HFF-Myc (cell line): ENCODE measurements at regions not wholly inside any gene's neighbourhood (a gene's known extent, or its start where the extent isn't known, plus 50 kb on each side); places are given as distances from the start of the nearest gene placed in this dataset.

Experiments
- DNase-seq: peaks from one replicate; pipeline ENCODE4 v3.0.0-alpha.2; 2011; ENCODE audit warnings: low read depth; ENCODE audit errors: extremely low read depth
- H3K4me3 ChIP-seq: replicated peaks from 2 replicates; pipeline ENCODE4 v1.5.1; 2011; ENCODE audit warnings: low read depth, mild to moderate bottlenecking, control low read depth, low read length
- TF ChIP-seq, protein P1 (sequence below): IDR thresholded peaks from 2 replicates; pipeline ENCODE4 v1.5.1; 2012; ENCODE audit warnings: mild to moderate bottlenecking, low read depth, low read length, control low read depth; ENCODE audit errors: missing control alignments

DNA sequence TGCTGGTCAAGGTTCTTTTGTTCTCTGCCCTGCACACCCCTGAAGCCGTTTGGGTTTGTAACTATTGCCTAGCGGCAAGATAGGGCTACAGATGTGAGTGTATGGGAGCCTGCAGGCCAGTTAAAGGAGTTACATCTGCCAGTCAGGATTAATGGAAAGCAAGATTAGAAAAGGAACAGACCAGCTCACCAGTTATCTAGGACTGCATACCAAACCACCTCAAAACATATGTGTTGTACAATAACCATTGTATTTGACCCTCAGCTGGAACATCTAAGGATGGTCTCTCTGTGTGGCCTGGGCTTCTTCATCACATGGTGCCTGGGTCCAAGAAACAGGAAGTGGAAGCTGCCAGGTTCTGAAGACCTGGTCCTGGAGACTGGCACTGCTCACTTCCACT is 52.5 kb upstream of the FBXO28 start:
- no peak overlapping the region for H3K4me3 ChIP-seq
- DNase-seq = no peak
- TF ChIP-seq, protein P1, sequence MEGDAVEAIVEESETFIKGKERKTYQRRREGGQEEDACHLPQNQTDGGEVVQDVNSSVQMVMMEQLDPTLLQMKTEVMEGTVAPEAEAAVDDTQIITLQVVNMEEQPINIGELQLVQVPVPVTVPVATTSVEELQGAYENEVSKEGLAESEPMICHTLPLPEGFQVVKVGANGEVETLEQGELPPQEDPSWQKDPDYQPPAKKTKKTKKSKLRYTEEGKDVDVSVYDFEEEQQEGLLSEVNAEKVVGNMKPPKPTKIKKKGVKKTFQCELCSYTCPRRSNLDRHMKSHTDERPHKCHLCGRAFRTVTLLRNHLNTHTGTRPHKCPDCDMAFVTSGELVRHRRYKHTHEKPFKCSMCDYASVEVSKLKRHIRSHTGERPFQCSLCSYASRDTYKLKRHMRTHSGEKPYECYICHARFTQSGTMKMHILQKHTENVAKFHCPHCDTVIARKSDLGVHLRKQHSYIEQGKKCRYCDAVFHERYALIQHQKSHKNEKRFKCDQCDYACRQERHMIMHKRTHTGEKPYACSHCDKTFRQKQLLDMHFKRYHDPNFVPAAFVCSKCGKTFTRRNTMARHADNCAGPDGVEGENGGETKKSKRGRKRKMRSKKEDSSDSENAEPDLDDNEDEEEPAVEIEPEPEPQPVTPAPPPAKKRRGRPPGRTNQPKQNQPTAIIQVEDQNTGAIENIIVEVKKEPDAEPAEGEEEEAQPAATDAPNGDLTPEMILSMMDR = no peak

DNA sequence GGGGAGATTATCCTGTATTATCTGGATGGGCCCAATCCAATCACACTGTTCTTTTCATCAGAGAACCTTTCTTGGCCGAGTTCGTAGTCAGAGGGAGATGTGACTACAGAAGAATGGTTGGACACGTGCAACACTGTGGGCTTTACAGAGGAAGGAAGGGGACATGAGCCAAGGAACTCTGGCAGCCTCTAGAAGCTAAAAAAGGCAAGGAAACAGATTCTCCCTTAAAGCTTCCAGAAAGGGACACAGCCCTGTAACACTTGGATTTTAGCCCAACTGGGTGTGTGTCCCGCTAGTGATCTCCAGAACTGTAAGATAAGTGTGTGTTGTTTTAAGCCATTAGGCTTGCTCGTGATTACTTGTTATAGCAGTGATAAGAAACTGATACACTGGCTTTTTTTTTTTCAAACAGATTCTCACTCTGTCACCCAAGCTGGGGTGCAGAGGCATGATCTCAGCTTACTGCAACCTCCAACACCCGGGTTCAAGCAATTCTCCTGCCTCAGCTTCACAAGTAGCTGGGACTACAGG is 53.9 kb upstream of the FBXO28 start:
- TF ChIP-seq, protein P1 = no peak
- DNase-seq = no peak
- H3K4me3 ChIP-seq = no peak overlapping the region

DNA sequence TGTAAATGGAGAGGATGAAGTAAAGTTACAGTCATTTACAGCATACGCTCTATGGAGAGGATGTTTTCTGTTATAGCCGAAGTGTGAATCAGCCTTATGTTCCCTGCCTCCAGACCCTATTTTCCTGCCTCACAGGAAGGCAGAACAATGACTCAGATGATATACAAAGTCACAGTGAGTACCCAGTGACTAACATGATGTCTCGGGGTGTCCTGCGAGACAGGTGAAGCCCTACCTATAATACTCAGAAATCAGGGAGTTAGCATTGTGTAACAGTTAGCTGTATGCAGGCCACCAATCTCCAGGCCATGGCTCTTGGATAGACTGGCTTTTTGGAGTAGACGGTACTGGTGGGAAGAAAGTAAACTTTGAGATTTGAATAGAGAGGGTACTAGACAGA is 55.6 kb upstream of the FBXO28 start:
- DNase-seq = no peak
- no peak overlapping the region for H3K4me3 ChIP-seq
- TF ChIP-seq, protein P1 = no peak

DNA sequence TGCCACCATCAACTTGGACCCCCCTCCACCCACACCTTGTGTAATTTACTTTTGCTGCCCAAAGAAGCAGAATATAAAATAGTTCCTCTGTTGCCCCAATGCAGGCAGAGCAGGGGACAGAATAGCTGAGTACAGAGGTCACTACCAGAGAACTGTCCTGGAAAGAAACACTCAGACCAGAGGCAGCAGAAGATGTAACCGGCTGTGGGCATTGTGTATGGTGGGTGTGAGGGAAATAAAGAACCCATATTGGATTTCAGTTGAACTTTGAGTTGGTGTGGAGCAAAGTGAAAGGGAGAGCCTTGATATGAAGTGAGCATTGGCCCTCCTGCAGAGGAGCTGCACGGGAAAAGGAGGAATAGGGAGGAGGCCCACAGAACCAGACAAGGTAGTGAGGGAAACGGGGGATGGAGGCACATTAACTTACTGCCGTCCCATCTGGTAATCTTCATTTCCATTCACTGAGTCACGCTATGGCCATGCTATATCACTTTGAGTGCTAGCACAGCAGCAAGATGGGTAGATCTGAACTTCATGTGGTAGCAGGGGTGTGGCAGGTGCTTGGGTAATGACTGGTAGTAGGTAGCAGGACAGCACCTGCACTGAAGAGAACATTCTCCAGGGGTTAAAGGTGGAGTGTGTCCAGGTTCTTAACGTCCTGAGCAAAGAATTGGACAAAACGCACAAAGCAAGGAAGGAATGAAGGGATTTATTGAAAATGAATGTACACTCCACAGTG is 56.3 kb upstream of the FBXO28 start:
- TF ChIP-seq, protein P1 = no peak
- no peak for DNase-seq
- no peak overlapping the region for H3K4me3 ChIP-seq

DNA sequence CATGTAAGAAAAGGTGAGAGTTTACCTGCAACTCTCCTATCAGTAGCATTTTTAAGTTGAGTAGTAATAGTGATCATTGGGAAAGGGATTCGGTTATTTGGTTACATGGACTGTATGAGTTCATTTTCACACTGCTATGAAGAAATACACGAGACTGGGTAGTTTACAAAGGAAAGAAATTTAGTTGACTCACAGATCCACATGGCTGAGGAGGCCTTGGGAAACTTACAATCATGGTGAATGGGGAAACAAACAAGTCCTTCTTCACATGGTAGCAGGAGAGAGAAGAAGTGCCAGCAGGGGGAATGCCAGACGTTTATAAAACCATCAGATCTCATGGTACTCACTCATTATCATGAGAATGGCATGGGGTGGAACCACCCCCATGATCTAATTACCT is 59.3 kb upstream of the FBXO28 start:
- H3K4me3 ChIP-seq = no peak overlapping the region
- TF ChIP-seq, protein P1 = no peak
- DNase-seq = no peak

DNA sequence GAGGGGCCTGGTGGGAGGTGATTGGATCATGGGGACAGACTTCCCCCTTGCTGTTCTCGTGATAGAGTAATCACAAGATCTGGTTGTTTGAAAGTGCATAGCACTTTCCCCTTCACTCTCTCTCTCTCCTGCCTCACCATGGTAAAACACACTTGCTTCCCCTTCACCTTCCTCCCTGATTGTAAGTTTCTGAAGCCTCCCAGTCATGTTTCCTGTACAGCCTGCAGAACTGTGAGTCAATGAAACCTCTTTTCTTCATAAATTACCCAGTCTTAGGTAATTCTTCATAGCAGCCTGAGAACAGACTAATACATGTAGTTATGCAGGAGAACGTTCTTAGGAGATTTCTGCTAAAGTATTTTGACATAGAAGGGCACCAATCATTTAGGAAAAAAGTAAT is 59.9 kb upstream of the FBXO28 start:
- no peak for DNase-seq
- TF ChIP-seq, protein P1 = no peak
- no peak overlapping the region for H3K4me3 ChIP-seq

DNA sequence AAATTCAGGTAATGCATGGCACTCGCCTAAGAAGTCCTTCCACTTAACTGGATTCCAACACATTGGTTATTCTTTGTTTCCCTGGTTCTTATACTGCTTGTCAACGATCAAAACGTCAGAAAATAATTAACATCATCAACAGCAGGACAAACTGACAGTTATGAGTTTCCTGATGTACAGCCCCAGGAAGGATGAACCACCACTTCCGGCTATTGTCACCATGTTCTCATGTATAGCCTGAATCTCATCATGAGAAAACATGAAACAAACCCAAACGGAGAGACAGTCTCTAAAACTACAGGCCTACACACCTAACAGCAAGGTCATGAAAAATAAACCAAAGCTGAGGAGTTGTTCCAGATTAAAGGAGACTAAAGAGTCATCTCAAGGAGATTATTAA is 60.5 kb upstream of the FBXO28 start:
- no peak overlapping the region for H3K4me3 ChIP-seq
- DNase-seq = no peak
- TF ChIP-seq, protein P1 = no peak
